GM23338 (cell line): ENCODE measurements at regions not wholly inside any gene's neighbourhood (a gene's known extent, or its start where the extent isn't known, plus 50 kb on each side); places are given as distances from the start of the nearest gene placed in this dataset.

Source experiments
- ATAC-seq: fragments of 200-7000 bp; cut with Tn5 transposase; 3 replicates; pipeline ENCODE4 v1.9.1; 2020
- DNase-seq: peaks from one replicate; pipeline ENCODE4 v3.0.0-alpha.2; 2015; ENCODE audit warnings: low spot score
- H2AFZ ChIP-seq: fragments of 200-600 bp; sonication (generic); 2 replicates; pipeline ENCODE4 v1.8.0; 2016; ENCODE audit warnings: antibody characterized with exemption, mild to moderate bottlenecking, moderate library complexity
- H3F3A ChIP-seq: fragments of 200-600 bp; sonication (generic); replicated peaks from 2 replicates; pipeline ENCODE4 v1.8.0; 2017; ENCODE audit warnings: antibody characterized with exemption, mixed run types, low read depth
- H3K27ac ChIP-seq: fragments of 200-600 bp; sonication (generic); 2 replicates; pipeline ENCODE4 v1.6.1; 2016; ENCODE audit warnings: low read depth
- H3K27me3 ChIP-seq: fragments of 200-600 bp; sonication (generic); 2 replicates; pipeline ENCODE4 v1.8.0; 2016; ENCODE audit warnings: mild to moderate bottlenecking, mixed run types, moderate library complexity; ENCODE audit not compliant: insufficient read depth
- H3K36me3 ChIP-seq: fragments of 200-600 bp; sonication (generic); 2 replicates; pipeline ENCODE4 v1.8.0; 2016; ENCODE audit warnings: mild to moderate bottlenecking; ENCODE audit not compliant: insufficient read depth
- H3K4me1 ChIP-seq: fragments of 200-600 bp; sonication (generic); 2 replicates; pipeline ENCODE4 v1.8.0; 2016; ENCODE audit warnings: mild to moderate bottlenecking, moderate library complexity; ENCODE audit not compliant: insufficient read depth
- H3K4me2 ChIP-seq: fragments of 200-600 bp; sonication (generic); 2 replicates; pipeline ENCODE4 v1.7.1; 2017; ENCODE audit warnings: mixed run types
- H3K4me3 ChIP-seq: fragments of 200-600 bp; sonication (generic); 2 replicates; pipeline ENCODE4 v1.6.1; 2016; ENCODE audit warnings: mixed run types
- H3K79me2 ChIP-seq: fragments of 200-600 bp; sonication (generic); replicated peaks from 2 replicates; pipeline ENCODE4 v1.8.0; 2017; ENCODE audit warnings: mild to moderate bottlenecking; ENCODE audit not compliant: insufficient read depth
- H3K9me2 ChIP-seq: fragments of 200-600 bp; sonication (generic); 2 replicates; pipeline ENCODE4 v1.8.0; 2017; ENCODE audit not compliant: insufficient read depth
- H4K20me1 ChIP-seq: fragments of 200-600 bp; sonication (generic); replicated peaks from 2 replicates; pipeline ENCODE4 v1.8.0; 2017; ENCODE audit warnings: mild to moderate bottlenecking; ENCODE audit not compliant: insufficient read depth
- H3K27ac Mint-ChIP-seq: 2 replicates; pipeline ENCODE4 v1.8.0; 2020; ENCODE audit warnings: inconsistent platforms, mild to moderate bottlenecking, moderate library complexity, mixed read lengths
- H3K27me3 Mint-ChIP-seq: 3 replicates; pipeline ENCODE4 v1.8.0; 2022; ENCODE audit warnings: low read depth, mild to moderate bottlenecking, moderate library complexity, mixed read lengths, inconsistent platforms; ENCODE audit not compliant: insufficient read depth, poor library complexity
- H3K36me3 Mint-ChIP-seq: 3 replicates; pipeline ENCODE4 v1.8.0; 2021; ENCODE audit warnings: low read depth, mild to moderate bottlenecking, inconsistent platforms, moderate library complexity, mixed read lengths
- H3K4me1 Mint-ChIP-seq: 3 replicates; pipeline ENCODE4 v1.8.0; 2020; ENCODE audit warnings: mild to moderate bottlenecking, inconsistent platforms, mixed read lengths
- H3K4me3 Mint-ChIP-seq: 3 replicates; pipeline ENCODE4 v1.8.0; 2021; ENCODE audit warnings: moderate library complexity, mild to moderate bottlenecking, inconsistent platforms, mixed read lengths
- H3K9me3 Mint-ChIP-seq: 3 replicates; pipeline ENCODE4 v1.8.0; 2020; ENCODE audit warnings: moderate library complexity, mild to moderate bottlenecking, inconsistent platforms, mixed read lengths
- CREB1 ChIP-seq: fragments of 250-450 bp; sonication (Bioruptor Pico); IDR thresholded peaks from 2 replicates; pipeline ENCODE4 v1.5.0; 2020; ENCODE audit warnings: low read depth, mild to moderate bottlenecking, moderate library complexity
- CTCF ChIP-seq, 2 experiments: fragments of 200-600 bp in 1 of 2; sonication (generic) in 1 of 2; conservative IDR thresholded peaks; 2 replicates each; pipeline versions ENCODE4 v1.5.1 to v1.6.1; 2016 to 2017; ENCODE audit warnings: antibody characterized with exemption in 2 of 2, low read depth in 2 of 2, mild to moderate bottlenecking in 2 of 2, moderate library complexity in 1 of 2
- ETS1 ChIP-seq: IDR thresholded peaks from 2 replicates; pipeline ENCODE4 v1.6.1; 2016; ENCODE audit warnings: antibody characterized with exemption
- EZH2 ChIP-seq: fragments of 200-600 bp; sonication (generic); IDR thresholded peaks from one replicate; pipeline ENCODE4 v1.8.0; 2017; ENCODE audit warnings: antibody characterized with exemption, mild to moderate bottlenecking, low read depth; ENCODE audit not compliant: unreplicated experiment
- EZH2phosphoT487 ChIP-seq: fragments of 200-600 bp; sonication (generic); IDR thresholded peaks from one replicate; pipeline ENCODE4 v1.8.1; 2018; ENCODE audit warnings: antibody characterized with exemption; ENCODE audit not compliant: unreplicated experiment
- JUNB ChIP-seq: IDR thresholded peaks from one replicate; pipeline ENCODE4 v1.6.1; 2016; ENCODE audit warnings: antibody characterized with exemption; ENCODE audit not compliant: unreplicated experiment
- NANOG ChIP-seq: IDR thresholded peaks from 2 replicates; pipeline ENCODE4 v1.6.1; 2016; ENCODE audit warnings: antibody characterized with exemption, borderline replicate concordance
- POLR2AphosphoS5 ChIP-seq: IDR thresholded peaks from 2 replicates; pipeline ENCODE4 v1.6.1; 2016; ENCODE audit warnings: antibody characterized with exemption, low read depth
- REST ChIP-seq: IDR thresholded peaks from one replicate; pipeline ENCODE4 v1.6.1; 2018; ENCODE audit warnings: antibody characterized with exemption; ENCODE audit not compliant: unreplicated experiment
- STAT1 ChIP-seq: IDR thresholded peaks from one replicate; pipeline ENCODE4 v1.6.1; 2016; ENCODE audit warnings: antibody characterized with exemption; ENCODE audit not compliant: unreplicated experiment
- ZNF114 ChIP-seq: fragments of 250-450 bp; sonication (Bioruptor Pico); IDR thresholded peaks from 2 replicates; pipeline ENCODE4 v1.5.0; 2020; ENCODE audit warnings: mild to moderate bottlenecking, moderate library complexity
- ZNF331 ChIP-seq: fragments of 250-450 bp; sonication (Bioruptor Pico); IDR thresholded peaks from 2 replicates; pipeline ENCODE4 v1.5.0; 2020; ENCODE audit warnings: low read depth, mild to moderate bottlenecking, moderate library complexity

- no peak for TF ChIP-seq ETS1
- TF ChIP-seq CREB1 (CRISPR knock-in tag): no peak
- no peak for TF ChIP-seq JUNB
- TF ChIP-seq EZH2: no peak
- TF ChIP-seq EZH2phosphoT487: no peak
- TF ChIP-seq POLR2AphosphoS5: no peak
- TF ChIP-seq ZNF331 (CRISPR knock-in tag): no peak
- no peak for TF ChIP-seq REST
- TF ChIP-seq CTCF (conservative IDR thresholded peaks at IDR 0.05; ENCODE audit: low read depth in 2 of 2): no peak
- TF ChIP-seq ZNF114 (CRISPR knock-in tag): no peak
- no peak for TF ChIP-seq STAT1
- TF ChIP-seq NANOG: no peak
These were observed 126.9 kb upstream of the MAP3K1 start (continued) for GRCh38 chr5:56688402-56688801.

GRCh38 chr5:56686337-56687195 is 128.8 kb upstream of the MAP3K1 start:
- H3K4me2 ChIP-seq: no peak overlapping the region
- H4K20me1 ChIP-seq: no peaks in the 10 kb centered on the region
- H3K27me3 ChIP-seq: no peaks in the 10 kb centered on the region
- DNase-seq: no peak
- no peaks in the 10 kb centered on the region for H3K36me3 ChIP-seq
- Mint-ChIP-seq H3K4me3 (no peak overlapping the region), H3K27ac (no peak overlapping the region), H3K9me3 (no peaks in the 10 kb centered on the region), H3K4me1 (peaks cover 16% of the 10 kb centered on the region; the same call in 2 of the 3 replicates), H3K27me3 (no peaks in the 10 kb centered on the region), H3K36me3 (no peaks in the 10 kb centered on the region)
- no peaks in the 10 kb centered on the region for H3F3A ChIP-seq
- H3K9me2 ChIP-seq: no peaks in the 10 kb centered on the region
- H3K4me1 ChIP-seq: peaks cover 7% of the 10 kb centered on the region
- H3K4me3 ChIP-seq: no peak overlapping the region
- no peak; the same call in 2 of the 3 replicates for ATAC-seq
- no peaks in the 10 kb centered on the region for H3K79me2 ChIP-seq
- no peak overlapping the region for H2AFZ ChIP-seq
- H3K27ac ChIP-seq: no peak overlapping the region
- TF ChIP-seq JUNB (no peak), STAT1 (no peak), CTCF (conservative IDR thresholded peaks at IDR 0.05; ENCODE audit: low read depth in 2 of 2) (no peak), REST (no peak), EZH2 (no peak), ETS1 (no peak), NANOG (no peak), CREB1 (CRISPR knock-in tag) (no peak)
